ENCODE measurements at regions not wholly inside any gene's neighbourhood (a gene's known extent, or its start where the extent isn't known, plus 50 kb on each side); places are given as distances from the start of the nearest gene placed in this dataset.

- no peak overlapping the region for H3K9ac ChIP-seq (ENCODE audit: low read length)
- H3F3A ChIP-seq (ENCODE audit: insufficient read depth): no peaks in the 10 kb centered on the region
- H2AFZ ChIP-seq (ENCODE audit: low read depth, low read length, severe bottlenecking): peak overlapping the region; percentile 85
- no peaks in the 10 kb centered on the region for H3K79me2 ChIP-seq (ENCODE audit: insufficient read depth, low read length)
- H4K20me1 ChIP-seq (ENCODE audit: low read depth, low read length): no peaks in the 10 kb centered on the region
- H3K4me3 ChIP-seq (ENCODE audit: insufficient read depth, low read length, poor library complexity, severe bottlenecking): no peak overlapping the region
- no peaks in the 10 kb centered on the region for H3K9me3 ChIP-seq (ENCODE audit: insufficient read depth, low read length)
- TF ChIP-seq CTCF (IDR thresholded peaks at IDR 0.05; ENCODE audit: insufficient read depth, low read length, poor library complexity, severe bottlenecking) (no peak), EZH2phosphoT487 (conservative IDR thresholded peaks at IDR 0.05; ENCODE audit: low read length) (no peak)
- no peaks in the 10 kb centered on the region for H3K9me2 ChIP-seq (replicated peaks; ENCODE audit: insufficient read depth, low read length)
- H3K36me3 ChIP-seq (ENCODE audit: low read length): no peaks in the 10 kb centered on the region
- H3K27me3 ChIP-seq (ENCODE audit: low read length): no peaks in the 10 kb centered on the region
- peak overlapping the region; percentile 40; the same call in 1 of the 2 replicates for H3K27ac ChIP-seq (ENCODE audit: low read depth, low read length)
- no peak overlapping the region for H3K4me2 ChIP-seq (ENCODE audit: low read depth, low read length, poor library complexity, severe bottlenecking)
These were observed 444.7 kb upstream of the FBXO33 start for GRCh38 chr14:39876916-39877315.

- Histone ChIP-seq H4K20me1 (ENCODE audit: low read depth, low read length) (no peaks in the 10 kb centered on the region), H3K4me3 (ENCODE audit: insufficient read depth, low read length, poor library complexity, severe bottlenecking) (no peak overlapping the region), H3K79me2 (ENCODE audit: insufficient read depth, low read length) (no peaks in the 10 kb centered on the region), H3K27me3 (ENCODE audit: low read length) (no peaks in the 10 kb centered on the region), H3K27ac (ENCODE audit: low read depth, low read length) (no peak overlapping the region), H2AFZ (ENCODE audit: low read depth, low read length, severe bottlenecking) (no peak overlapping the region), H3K36me3 (ENCODE audit: low read length) (no peaks in the 10 kb centered on the region), H3K9me3 (ENCODE audit: insufficient read depth, low read length) (no peaks in the 10 kb centered on the region), H3K9ac (ENCODE audit: low read length) (no peak overlapping the region), H3K9me2 (replicated peaks; ENCODE audit: insufficient read depth, low read length) (no peaks in the 10 kb centered on the region), H3K4me2 (ENCODE audit: low read depth, low read length, poor library complexity, severe bottlenecking) (no peak overlapping the region), H3F3A (ENCODE audit: insufficient read depth) (no peaks in the 10 kb centered on the region)
- no peak for TF ChIP-seq CTCF (IDR thresholded peaks at IDR 0.05; ENCODE audit: insufficient read depth, low read length, poor library complexity, severe bottlenecking)
- TF ChIP-seq EZH2phosphoT487 (conservative IDR thresholded peaks at IDR 0.05; ENCODE audit: low read length): no peak
These were observed 442.8 kb upstream of the FBXO33 start for GRCh38 chr14:39875028-39875427.

- Histone ChIP-seq H3K27ac (ENCODE audit: low read depth, low read length) (no peak overlapping the region), H3F3A (ENCODE audit: insufficient read depth) (no peaks in the 10 kb centered on the region), H3K79me2 (ENCODE audit: insufficient read depth, low read length) (no peaks in the 10 kb centered on the region), H4K20me1 (ENCODE audit: low read depth, low read length) (no peaks in the 10 kb centered on the region), H3K9me3 (ENCODE audit: insufficient read depth, low read length) (no peaks in the 10 kb centered on the region), H3K4me3 (ENCODE audit: insufficient read depth, low read length, poor library complexity, severe bottlenecking) (no peak overlapping the region), H3K4me2 (ENCODE audit: low read depth, low read length, poor library complexity, severe bottlenecking) (no peak overlapping the region), H2AFZ (ENCODE audit: low read depth, low read length, severe bottlenecking) (no peak overlapping the region), H3K36me3 (ENCODE audit: low read length) (no peaks in the 10 kb centered on the region), H3K27me3 (ENCODE audit: low read length) (no peaks in the 10 kb centered on the region), H3K9ac (ENCODE audit: low read length) (no peak overlapping the region), H3K9me2 (replicated peaks; ENCODE audit: insufficient read depth, low read length) (no peaks in the 10 kb centered on the region)
- TF ChIP-seq EZH2phosphoT487 (conservative IDR thresholded peaks at IDR 0.05; ENCODE audit: low read length) (no peak), CTCF (IDR thresholded peaks at IDR 0.05; ENCODE audit: insufficient read depth, low read length, poor library complexity, severe bottlenecking) (no peak)
These were observed 441.6 kb upstream of the FBXO33 start for GRCh38 chr14:39873791-39874190.
